Naive thymus-derived CD4-positive, alpha-beta T cell (primary cell): ENCODE measurements at regions not wholly inside any gene's neighbourhood (a gene's known extent, or its start where the extent isn't known, plus 50 kb on each side); places are given as distances from the start of the nearest gene placed in this dataset.

ENCODE experiments used
- ATAC-seq: fragments of 150-1000 bp; cut with Tn5 transposase; 2 replicates; pipeline ENCODE4 v1.10.0; 2021; ENCODE audit warnings: mild to moderate bottlenecking, moderate library complexity
- CTCF ChIA-PET: fragments of 350-600 bp; sonication (Branson Sonifier 250); formaldehyde crosslinking; loops from one replicate; lab custom pipeline; 2021; ENCODE audit warnings: antibody characterized with exemption; lab: Charles Lee
- POLR2A ChIA-PET: fragments of 350-600 bp; sonication (Branson Sonifier 250); formaldehyde crosslinking; loops from one replicate; lab custom pipeline; 2021; ENCODE audit warnings: antibody characterized with exemption, inconsistent platforms; lab: Charles Lee
- DNase-seq, 9 donors: peaks; one replicate each; pipeline versions ENCODE4 v3.0.0 to v3.0.0-alpha.2; 2020 to 2022; ENCODE audit warnings: mixed read lengths in 1 of 9
- H3K27ac ChIP-seq: one replicate; pipeline ENCODE4 v1.7.0; 2013; ENCODE audit warnings: mild to moderate bottlenecking, low read depth, low read length, moderate library complexity
- H3K27me3 ChIP-seq, 2 donors: one replicate each; pipeline ENCODE4 v1.7.0; 2013; ENCODE audit warnings: low read length in 2 of 2, mild to moderate bottlenecking in 2 of 2, moderate library complexity in 2 of 2; ENCODE audit not compliant: control insufficient read depth in 2 of 2, insufficient read depth in 2 of 2
- H3K36me3 ChIP-seq, 3 experiments: 1 replicate in 2 of 3; 2 replicates in 1 of 3; pipeline ENCODE4 v1.7.0; 2013; ENCODE audit warnings: low read length in 3 of 3, mild to moderate bottlenecking in 3 of 3, moderate library complexity in 1 of 3; ENCODE audit not compliant: insufficient read depth in 3 of 3, control insufficient read depth in 2 of 3
- H3K4me1 ChIP-seq, 2 donors: one replicate each; pipeline ENCODE4 v1.7.0; 2013; ENCODE audit warnings: low read length in 2 of 2, mild to moderate bottlenecking in 2 of 2, moderate library complexity in 1 of 2; ENCODE audit not compliant: control insufficient read depth in 2 of 2, insufficient read depth in 2 of 2
- H3K4me3 ChIP-seq: 2 replicates; pipeline ENCODE4 v1.7.0; 2013; ENCODE audit warnings: mild to moderate bottlenecking, low read length
- H3K9me3 ChIP-seq, 3 experiments: 1 replicate in 2 of 3; 2 replicates in 1 of 3; pipeline ENCODE4 v1.7.0; 2013; ENCODE audit warnings: low read length in 3 of 3; ENCODE audit not compliant: control insufficient read depth in 2 of 3
- H3K27ac Mint-ChIP-seq, 9 donors: one replicate each; pipeline ENCODE4 v1.8.0; 2020 to 2022; ENCODE audit warnings: mixed read lengths in 9 of 9, mild to moderate bottlenecking in 8 of 9, moderate library complexity in 5 of 9, inconsistent platforms in 2 of 9
- H3K27me3 Mint-ChIP-seq, 5 donors: one replicate each; pipeline ENCODE4 v1.8.0; 2021 to 2022; ENCODE audit warnings: mixed read lengths in 5 of 5, mild to moderate bottlenecking in 1 of 5
- H3K36me3 Mint-ChIP-seq, 5 donors: one replicate each; pipeline ENCODE4 v1.8.0; 2020 to 2022; ENCODE audit warnings: mixed read lengths in 5 of 5, mild to moderate bottlenecking in 3 of 5, inconsistent platforms in 1 of 5
- H3K4me1 Mint-ChIP-seq, 7 donors: one replicate each; pipeline ENCODE4 v1.8.0; 2020 to 2022; ENCODE audit warnings: mixed read lengths in 7 of 7, mild to moderate bottlenecking in 3 of 7, inconsistent platforms in 1 of 7
- H3K4me3 Mint-ChIP-seq, 10 donors: one replicate each; pipeline ENCODE4 v1.8.0; 2020 to 2022; ENCODE audit warnings: mild to moderate bottlenecking in 10 of 10, mixed read lengths in 10 of 10, moderate library complexity in 6 of 10, inconsistent platforms in 2 of 10
- H3K9me3 Mint-ChIP-seq, 11 donors: one replicate each; pipeline ENCODE4 v1.8.0; 2020 to 2022; ENCODE audit warnings: mixed read lengths in 11 of 11, mild to moderate bottlenecking in 4 of 11, inconsistent platforms in 1 of 11, moderate library complexity in 1 of 11
- intact Hi-C, 2 donors: fragments of 100-400 bp; cut with micrococcal nuclease; formaldehyde crosslinking; loops; one replicate each; pipeline ENCODE4 v1.15.1; 2023

- no peak for DNase-seq
- H3K27me3 ChIP-seq: no peaks in the 10 kb centered on the region
- no peak overlapping the region for H3K4me3 ChIP-seq
- no peaks in the 10 kb centered on the region for H3K36me3 ChIP-seq
- peaks cover 0 to 16% (median 1%) of the 10 kb centered on the region in 11 donors for H3K9me3 Mint-ChIP-seq
- ChIA-PET CTCF (no interaction called here), POLR2A (no interaction called here)
- H3K9me3 ChIP-seq: no peaks in the 10 kb centered on the region
- intact Hi-C loops: no loop called here
- H3K27ac ChIP-seq: no peak overlapping the region
- H3K4me1 ChIP-seq: no peaks in the 10 kb centered on the region
- H3K4me1 Mint-ChIP-seq: no peaks in the 10 kb centered on the region
- no peak overlapping the region for H3K27ac Mint-ChIP-seq
- no peak overlapping the region for H3K4me3 Mint-ChIP-seq
- H3K36me3 Mint-ChIP-seq: no peaks in the 10 kb centered on the region
- H3K27me3 Mint-ChIP-seq: no peaks in the 10 kb centered on the region
- no peak for ATAC-seq
Observed at GRCh38 chr4:35754047-35754446, 490.3 kb downstream of the ARAP2 start.

DNA sequence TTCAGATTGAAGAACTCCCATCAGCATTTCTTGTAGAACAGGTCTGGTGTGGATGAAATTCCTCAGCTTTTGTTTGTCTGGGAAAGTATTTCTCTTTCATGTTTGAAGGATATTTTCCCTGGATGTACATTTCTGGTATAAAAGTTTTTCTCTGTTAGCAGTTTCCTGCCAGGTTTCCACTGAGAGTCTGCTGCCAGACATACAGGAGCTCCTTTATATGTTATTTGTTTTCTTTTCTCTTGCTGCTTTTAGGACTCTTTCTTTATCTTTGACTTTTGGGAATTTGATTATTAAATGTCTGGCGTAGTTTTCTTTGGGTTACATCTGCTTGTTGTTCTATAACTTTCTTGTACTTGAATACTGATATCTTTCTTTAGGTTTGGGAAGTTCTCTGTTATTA lies 486.5 kb downstream of the ARAP2 start:
- Mint-ChIP-seq H3K4me3 (no peak overlapping the region), H3K4me1 (no peaks in the 10 kb centered on the region), H3K27ac (no peak overlapping the region), H3K27me3 (no peaks in the 10 kb centered on the region), H3K36me3 (no peaks in the 10 kb centered on the region), H3K9me3 (peaks cover 0 to 11% (median 3%) of the 10 kb centered on the region in 11 donors)
- ChIA-PET CTCF (no interaction called here), POLR2A (no interaction called here)
- Histone ChIP-seq H3K9me3 (no peaks in the 10 kb centered on the region), H3K27me3 (peaks cover 0 to 3% of the 10 kb centered on the region in 2 donors), H3K4me3 (no peak overlapping the region), H3K36me3 (no peaks in the 10 kb centered on the region), H3K4me1 (no peaks in the 10 kb centered on the region), H3K27ac (no peak overlapping the region)
- DNase-seq (no peak), ATAC-seq (no peak)
- intact Hi-C loops: no loop called here

DNA sequence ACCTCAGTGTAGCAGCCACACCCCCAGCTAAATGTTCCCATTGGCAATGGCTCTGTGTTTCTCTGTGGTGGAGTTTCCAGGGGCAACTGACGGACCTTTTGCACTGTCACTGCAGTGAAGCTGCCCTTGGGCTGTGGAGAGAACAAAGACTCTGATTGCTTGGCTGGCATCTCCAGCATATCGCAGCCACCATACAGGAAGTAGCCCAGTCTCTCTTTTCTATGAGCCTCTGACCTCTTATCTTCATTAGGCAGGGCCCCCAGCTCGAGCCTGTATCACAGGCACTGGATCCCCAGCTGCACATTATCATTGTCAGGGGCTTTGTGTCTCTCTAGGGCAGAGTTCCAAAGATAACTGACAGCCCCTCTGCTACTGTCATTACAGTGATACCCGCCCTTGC lies 483.5 kb downstream of the ARAP2 start:
- H3K4me3 Mint-ChIP-seq: no peak overlapping the region
- no peak overlapping the region for H3K27ac Mint-ChIP-seq
- Histone ChIP-seq H3K27ac (no peak overlapping the region), H3K4me1 (no peaks in the 10 kb centered on the region), H3K36me3 (no peaks in the 10 kb centered on the region), H3K9me3 (no peaks in the 10 kb centered on the region), H3K27me3 (peaks cover 0 to 3% of the 10 kb centered on the region in 2 donors), H3K4me3 (no peak overlapping the region)
- no peaks in the 10 kb centered on the region for H3K36me3 Mint-ChIP-seq
- DNase-seq (no peak), ATAC-seq (no peak)
- H3K9me3 Mint-ChIP-seq: peaks cover 0 to 6% (median 3%) of the 10 kb centered on the region in 11 donors
- peaks cover 0 to 2% (median 0%) of the 10 kb centered on the region in 5 donors for H3K27me3 Mint-ChIP-seq
- POLR2A ChIA-PET: no interaction called here
- intact Hi-C loops: no loop called here
- CTCF ChIA-PET: no interaction called here
- no peaks in the 10 kb centered on the region for H3K4me1 Mint-ChIP-seq

DNA sequence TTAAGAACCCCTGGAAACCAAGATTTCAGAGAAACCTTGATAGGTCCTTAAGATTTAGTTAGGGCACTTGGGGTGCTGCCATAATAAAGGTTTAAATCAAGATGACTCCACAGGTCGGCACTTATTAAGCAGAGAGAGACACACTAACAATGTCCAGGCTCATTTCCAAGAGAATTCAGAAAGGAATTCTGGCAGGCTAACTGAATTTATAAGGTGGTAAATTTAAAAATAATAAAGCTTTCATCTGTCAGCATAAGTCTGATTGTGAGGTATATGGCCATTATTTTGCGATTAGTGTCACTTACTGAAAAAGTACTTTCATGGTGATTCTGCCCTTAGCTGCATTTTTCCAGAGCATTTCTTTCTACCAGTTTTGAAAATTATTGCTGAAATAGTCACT lies 472.7 kb downstream of the ARAP2 start:
- intact Hi-C loops: no loop called here
- no peaks in the 10 kb centered on the region for H3K9me3 Mint-ChIP-seq

GRCh38 chr4:35772291-35772690 lies 472.0 kb downstream of the ARAP2 start:
- CTCF ChIA-PET: no interaction called here
- Mint-ChIP-seq H3K9me3 (no peaks in the 10 kb centered on the region), H3K4me3 (no peak overlapping the region), H3K27ac (no peak overlapping the region), H3K36me3 (no peaks in the 10 kb centered on the region), H3K27me3 (no peaks in the 10 kb centered on the region), H3K4me1 (no peaks in the 10 kb centered on the region)
- no peaks in the 10 kb centered on the region for H3K27me3 ChIP-seq
- intact Hi-C loops: no loop called here
- no peak overlapping the region for H3K27ac ChIP-seq
- no peak for DNase-seq
- no peaks in the 10 kb centered on the region for H3K4me1 ChIP-seq
- POLR2A ChIA-PET: no interaction called here
- no peak overlapping the region for H3K4me3 ChIP-seq
- H3K9me3 ChIP-seq: no peaks in the 10 kb centered on the region
- H3K36me3 ChIP-seq: no peaks in the 10 kb centered on the region
- ATAC-seq: no peak

More for the DNA sequence above, 472.7 kb downstream of the ARAP2 start:
- H3K4me1 Mint-ChIP-seq: no peaks in the 10 kb centered on the region
- DNase-seq (no peak), ATAC-seq (no peak)
- H3K36me3 ChIP-seq: no peaks in the 10 kb centered on the region
- H3K27ac ChIP-seq: no peak overlapping the region
- no peak overlapping the region for H3K4me3 ChIP-seq
- no peaks in the 10 kb centered on the region for H3K4me1 ChIP-seq
- no peaks in the 10 kb centered on the region for H3K27me3 ChIP-seq
- ChIA-PET CTCF (no interaction called here), POLR2A (no interaction called here)
- no peak overlapping the region for H3K27ac Mint-ChIP-seq
- no peaks in the 10 kb centered on the region for H3K27me3 Mint-ChIP-seq
- no peak overlapping the region for H3K4me3 Mint-ChIP-seq
- no peaks in the 10 kb centered on the region for H3K36me3 Mint-ChIP-seq
- H3K9me3 ChIP-seq: no peaks in the 10 kb centered on the region

DNA sequence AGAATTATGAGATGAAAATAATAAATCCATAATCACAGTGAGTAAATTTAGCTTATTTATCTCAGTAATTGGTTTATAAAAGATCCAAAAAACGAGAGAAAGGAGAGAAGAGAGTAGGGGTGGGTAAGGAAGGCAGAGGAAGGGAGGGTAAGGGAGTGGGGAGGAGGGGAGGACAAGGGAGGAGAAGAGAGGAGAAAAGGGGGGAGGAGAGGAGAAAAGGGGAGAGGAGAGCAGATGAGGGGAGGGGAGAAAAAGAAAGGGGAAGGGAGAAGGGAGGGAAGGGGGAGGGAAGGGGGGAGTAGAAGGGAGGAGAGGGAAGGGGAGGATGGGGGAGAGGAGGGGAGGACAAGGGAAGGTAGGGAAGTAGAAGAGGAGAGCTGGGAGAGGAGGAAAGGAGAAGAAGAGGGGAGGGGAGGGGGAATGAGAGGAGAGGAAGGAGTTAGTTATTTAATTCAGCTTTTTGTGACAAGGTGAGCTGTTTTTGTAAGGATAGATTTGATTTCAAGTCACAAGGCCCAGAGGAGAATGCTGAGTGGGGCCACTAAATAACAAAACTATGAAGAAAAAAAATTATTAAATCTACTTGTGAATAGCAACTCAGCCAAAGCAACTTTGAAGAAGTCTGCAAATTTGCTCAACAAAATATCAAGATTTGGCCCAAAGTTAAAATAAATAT lies 454.3 kb downstream of the ARAP2 start:
- ATAC-seq (no peak), DNase-seq (no peak)
- Mint-ChIP-seq H3K27ac (no peak overlapping the region), H3K27me3 (peaks cover 0 to 9% (median 4%) of the 10 kb centered on the region in 5 donors), H3K4me1 (no peaks in the 10 kb centered on the region), H3K36me3 (no peaks in the 10 kb centered on the region), H3K9me3 (peaks cover 0 to 14% (median 4%) of the 10 kb centered on the region in 11 donors), H3K4me3 (no peak overlapping the region)
- Histone ChIP-seq H3K4me1 (no peaks in the 10 kb centered on the region), H3K36me3 (no peaks in the 10 kb centered on the region), H3K27ac (no peak overlapping the region), H3K27me3 (no peaks in the 10 kb centered on the region), H3K4me3 (no peak overlapping the region), H3K9me3 (no peaks in the 10 kb centered on the region)
- intact Hi-C loops: no loop called here
- ChIA-PET CTCF (no interaction called here), POLR2A (no interaction called here)

GRCh38 chr4:35793045-35793722 lies 451.1 kb downstream of the ARAP2 start:
- ChIA-PET CTCF (no interaction called here), POLR2A (no interaction called here)
- no peak overlapping the region for H3K4me3 ChIP-seq
- H3K27me3 ChIP-seq: no peaks in the 10 kb centered on the region
- H3K4me3 Mint-ChIP-seq: no peak overlapping the region
- no peaks in the 10 kb centered on the region for H3K36me3 ChIP-seq
- H3K27ac ChIP-seq: no peak overlapping the region
- peaks cover 0 to under 1% (median 0%) of the 10 kb centered on the region in 5 donors for H3K27me3 Mint-ChIP-seq
- peaks cover 0 to 34% (median 8%) of the 10 kb centered on the region in 11 donors for H3K9me3 Mint-ChIP-seq
- ATAC-seq (no peak), DNase-seq (no peak)
- H3K4me1 ChIP-seq: no peaks in the 10 kb centered on the region
- H3K4me1 Mint-ChIP-seq: no peaks in the 10 kb centered on the region
- H3K27ac Mint-ChIP-seq: no peak overlapping the region
- H3K36me3 Mint-ChIP-seq: no peaks in the 10 kb centered on the region
- intact Hi-C loops: no loop called here
- no peaks in the 10 kb centered on the region for H3K9me3 ChIP-seq
